ENCODE measurements at regions not wholly inside any gene's neighbourhood (a gene's known extent, or its start where the extent isn't known, plus 50 kb on each side); places are given as distances from the start of the nearest gene placed in this dataset.

DNA sequence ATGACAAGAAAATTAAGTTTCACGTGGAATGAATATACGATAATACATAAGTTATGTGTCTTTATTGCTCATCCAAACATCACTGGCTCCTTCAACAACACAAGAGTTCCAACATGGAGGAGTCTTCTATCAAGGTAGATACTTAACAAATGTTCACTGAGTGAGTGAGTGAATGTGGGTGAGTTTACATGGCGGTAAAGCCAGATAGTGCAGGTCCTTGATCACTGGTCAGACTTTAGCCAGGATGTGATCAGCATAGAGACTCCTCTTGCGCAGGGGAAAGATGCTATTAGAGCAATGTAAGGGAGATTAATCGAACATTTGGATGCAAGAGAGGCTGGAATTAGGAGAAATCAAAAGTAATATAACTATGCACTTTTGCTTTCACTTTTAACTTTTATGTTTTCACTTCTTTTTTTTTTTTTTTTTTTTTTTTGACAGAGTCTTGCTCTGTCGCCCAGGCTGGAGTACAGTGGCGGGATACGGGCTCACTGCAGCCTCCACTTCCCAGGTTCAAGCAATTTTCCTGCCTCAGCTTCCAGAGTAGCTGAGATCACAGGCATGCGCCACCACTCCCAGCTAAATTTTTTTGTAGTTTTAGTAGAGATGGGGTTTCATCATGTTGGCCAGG lies 249.0 kb upstream of the ID2 start:
- no peak for TF ChIP-seq SUZ12 (IDR thresholded peaks at IDR 0.05; ENCODE audit: extremely low read depth, insufficient read depth, insufficient read length)
- TF ChIP-seq YY1 (IDR thresholded peaks at IDR 0.05; ENCODE audit: insufficient read depth, insufficient read length), result no peak
- TF ChIP-seq ZNF274 (IDR thresholded peaks at IDR 0.05; ENCODE audit: low read depth, low read length), result no peak

Data from NT2/D1 (cell line).